ENCODE measurements at regions not wholly inside any gene's neighbourhood (a gene's known extent, or its start where the extent isn't known, plus 50 kb on each side); places are given as distances from the start of the nearest gene placed in this dataset.

DNA sequence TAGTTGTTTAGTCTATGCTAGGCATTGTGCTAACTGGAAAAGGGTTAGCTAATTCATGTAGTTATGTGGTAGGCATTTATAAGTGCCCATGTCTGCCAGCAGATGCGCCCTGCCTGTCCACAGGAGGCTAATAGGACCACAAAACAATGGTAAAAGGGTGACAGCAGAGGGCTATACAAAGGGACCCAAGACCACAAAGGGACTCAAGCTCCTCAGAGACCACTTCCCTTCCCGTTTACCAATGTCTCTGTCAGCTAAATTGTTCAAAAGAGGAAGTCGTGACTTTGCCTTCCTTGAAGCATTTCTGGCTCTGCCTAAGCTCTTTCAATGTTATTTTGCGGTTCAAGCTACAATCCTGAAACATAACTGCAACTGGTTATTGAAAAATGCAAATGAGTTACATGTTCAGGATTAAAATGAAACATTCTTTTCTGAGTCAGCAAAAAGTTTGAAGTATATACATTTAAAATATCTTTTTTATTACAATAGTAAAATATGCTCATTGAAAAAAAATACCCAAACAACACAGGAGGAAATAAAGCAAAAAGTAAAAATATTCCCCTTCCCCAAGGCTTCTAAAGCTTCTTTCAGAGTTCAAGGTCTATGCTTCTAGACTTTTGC, 149.2 kb downstream of the MAF start:
- TF ChIP-seq EZH2 (IDR thresholded peaks at IDR 0.05; ENCODE audit: borderline replicate concordance, low read length): no peak
- TF ChIP-seq, protein P1, sequence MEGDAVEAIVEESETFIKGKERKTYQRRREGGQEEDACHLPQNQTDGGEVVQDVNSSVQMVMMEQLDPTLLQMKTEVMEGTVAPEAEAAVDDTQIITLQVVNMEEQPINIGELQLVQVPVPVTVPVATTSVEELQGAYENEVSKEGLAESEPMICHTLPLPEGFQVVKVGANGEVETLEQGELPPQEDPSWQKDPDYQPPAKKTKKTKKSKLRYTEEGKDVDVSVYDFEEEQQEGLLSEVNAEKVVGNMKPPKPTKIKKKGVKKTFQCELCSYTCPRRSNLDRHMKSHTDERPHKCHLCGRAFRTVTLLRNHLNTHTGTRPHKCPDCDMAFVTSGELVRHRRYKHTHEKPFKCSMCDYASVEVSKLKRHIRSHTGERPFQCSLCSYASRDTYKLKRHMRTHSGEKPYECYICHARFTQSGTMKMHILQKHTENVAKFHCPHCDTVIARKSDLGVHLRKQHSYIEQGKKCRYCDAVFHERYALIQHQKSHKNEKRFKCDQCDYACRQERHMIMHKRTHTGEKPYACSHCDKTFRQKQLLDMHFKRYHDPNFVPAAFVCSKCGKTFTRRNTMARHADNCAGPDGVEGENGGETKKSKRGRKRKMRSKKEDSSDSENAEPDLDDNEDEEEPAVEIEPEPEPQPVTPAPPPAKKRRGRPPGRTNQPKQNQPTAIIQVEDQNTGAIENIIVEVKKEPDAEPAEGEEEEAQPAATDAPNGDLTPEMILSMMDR (conservative IDR thresholded peaks at IDR 0.05 in 1 of 2, IDR thresholded peaks at IDR 0.05 in 1 of 2; ENCODE audit: extremely low read depth in 1 of 2, insufficient read depth in 1 of 2, low read depth in 1 of 2, low read length in 2 of 2): no peak
